ENCODE measurements at regions not wholly inside any gene's neighbourhood (a gene's known extent, or its start where the extent isn't known, plus 50 kb on each side); places are given as distances from the start of the nearest gene placed in this dataset.

DNA sequence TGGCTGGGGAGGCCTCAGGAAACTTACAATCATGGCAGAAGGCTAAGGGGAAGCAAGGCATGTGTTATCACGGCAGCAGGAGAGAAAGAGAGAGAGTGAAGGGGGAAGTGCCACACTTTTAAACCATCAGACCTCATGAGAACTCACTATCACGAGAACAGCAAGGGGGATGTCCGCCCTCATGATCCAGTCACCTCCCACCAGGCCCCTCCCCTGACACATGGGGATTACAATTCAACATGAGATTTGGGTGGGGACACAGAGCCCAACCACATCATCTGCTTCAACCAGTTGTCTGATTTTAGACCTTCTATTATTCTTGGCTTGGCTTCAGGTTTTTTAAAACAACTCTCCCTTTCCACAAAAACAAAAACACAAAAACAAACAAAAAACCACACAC lies 93.7 kb upstream of the BASP1 start:
- peak; percentile 57 for DNase-seq (ENCODE audit: low read depth)

DNA sequence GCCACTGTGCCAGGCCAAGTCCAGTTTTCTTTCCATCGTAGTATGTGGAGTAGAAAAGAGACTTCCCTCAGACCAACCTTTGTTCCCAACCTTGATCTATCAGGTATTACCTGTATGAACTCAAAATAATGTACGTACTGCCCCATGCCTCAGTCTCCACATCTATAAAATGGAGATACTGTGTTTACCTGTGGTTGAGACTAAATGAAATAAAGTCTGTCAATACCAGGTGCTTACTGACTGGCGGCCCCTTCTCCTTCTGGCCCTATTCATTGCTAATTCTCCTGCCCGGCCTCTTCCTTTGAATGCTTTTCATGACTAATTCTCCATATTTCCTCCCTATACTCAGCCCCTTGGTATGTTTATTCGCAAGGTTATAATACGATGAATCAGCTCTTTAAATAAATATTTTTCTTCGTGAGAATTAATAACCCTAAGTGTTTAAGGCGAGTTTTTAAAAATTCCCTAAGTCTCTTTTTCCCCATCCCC lies 89.6 kb upstream of the BASP1 start:
- peak; percentile 87 for DNase-seq (ENCODE audit: low read depth)

DNA sequence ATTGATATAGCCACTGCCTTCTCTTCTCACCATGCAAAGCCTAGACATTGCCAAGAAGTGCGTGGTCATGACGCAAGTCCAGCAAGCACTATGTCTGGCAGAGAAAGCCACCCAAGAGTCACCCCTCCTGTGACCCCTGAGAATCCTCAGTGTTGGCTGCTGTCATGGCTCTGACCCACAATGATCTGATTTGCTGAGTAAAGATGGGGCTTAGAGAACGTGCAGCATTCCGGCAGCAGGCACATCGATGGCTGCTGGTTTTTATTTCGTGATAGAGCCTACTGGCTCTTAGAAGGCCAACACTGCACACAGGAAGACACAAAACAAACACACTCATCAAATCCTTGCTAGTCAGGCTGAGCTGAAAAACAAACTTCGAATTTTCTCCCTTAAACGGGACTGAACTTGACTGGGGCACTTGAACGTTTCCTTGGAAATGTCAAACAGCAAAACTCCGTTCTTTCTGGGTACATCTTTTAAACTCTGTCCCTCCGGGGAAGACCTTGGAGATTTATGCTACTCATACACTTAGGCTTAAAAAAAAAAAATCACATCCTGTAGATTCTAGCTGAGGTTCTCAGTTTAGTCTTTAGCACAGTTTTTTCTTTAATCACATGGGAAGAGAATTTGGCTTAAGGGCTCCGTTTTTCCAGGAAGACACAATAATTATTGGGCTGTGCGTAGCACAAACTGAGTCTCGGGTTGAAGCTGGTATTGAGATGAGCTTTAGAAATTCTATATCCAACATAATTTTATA lies 88.2 kb upstream of the BASP1 start:
- DNase-seq (ENCODE audit: low read depth), result no peak

DNA sequence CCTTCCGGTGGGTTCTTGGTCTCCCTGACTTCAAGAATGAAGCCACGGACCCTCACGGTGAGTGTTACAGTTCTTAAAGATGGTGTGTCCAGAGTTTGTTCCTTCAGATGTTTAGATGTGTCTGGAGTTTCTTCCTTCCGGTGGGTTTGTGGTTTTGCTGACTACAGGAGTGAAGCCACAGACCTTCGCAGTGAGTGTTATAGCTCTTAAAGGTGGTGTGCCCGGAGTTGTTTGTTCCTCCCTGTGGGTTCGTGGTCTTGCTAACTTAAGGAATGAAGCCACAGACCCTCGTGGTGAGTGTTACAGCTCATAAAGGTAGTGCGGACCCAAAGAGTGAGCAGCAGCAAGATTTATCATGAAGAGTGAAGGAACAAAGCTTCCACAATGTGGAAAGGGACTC lies 87.1 kb upstream of the BASP1 start:
- peak; percentile 31 for DNase-seq (ENCODE audit: low read depth)

DNA sequence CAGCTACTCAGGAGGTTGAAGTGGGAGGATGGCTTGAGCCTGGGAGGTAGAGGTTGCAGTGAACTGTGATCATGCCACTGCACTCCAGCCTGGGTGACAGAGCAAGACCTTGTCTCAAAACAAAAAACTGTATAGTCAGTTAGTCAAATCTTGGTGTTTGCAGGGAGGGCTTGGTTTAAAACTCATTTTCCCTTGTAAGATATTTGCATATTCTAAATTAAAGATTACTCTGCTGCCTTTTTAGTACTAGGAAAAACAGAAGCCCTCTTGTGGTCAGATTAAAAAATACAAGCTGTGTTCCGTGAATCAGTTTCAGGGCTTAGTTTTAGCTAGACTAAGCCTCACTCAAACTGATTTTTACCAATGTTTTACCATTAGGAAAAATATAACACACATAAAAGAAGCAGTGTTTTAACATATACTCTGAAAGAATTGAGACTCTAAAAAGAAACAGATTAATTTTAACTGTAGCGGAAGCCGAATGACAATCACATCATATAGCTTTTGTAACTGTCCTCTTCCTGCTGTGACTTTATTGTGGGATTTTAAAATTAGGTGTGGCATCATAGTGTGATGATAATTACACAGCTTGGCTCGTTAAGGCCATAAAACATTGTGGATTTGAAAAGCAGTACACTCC lies 84.9 kb upstream of the BASP1 start:
- peak; percentile 44 for DNase-seq (ENCODE audit: low read depth)

DNA sequence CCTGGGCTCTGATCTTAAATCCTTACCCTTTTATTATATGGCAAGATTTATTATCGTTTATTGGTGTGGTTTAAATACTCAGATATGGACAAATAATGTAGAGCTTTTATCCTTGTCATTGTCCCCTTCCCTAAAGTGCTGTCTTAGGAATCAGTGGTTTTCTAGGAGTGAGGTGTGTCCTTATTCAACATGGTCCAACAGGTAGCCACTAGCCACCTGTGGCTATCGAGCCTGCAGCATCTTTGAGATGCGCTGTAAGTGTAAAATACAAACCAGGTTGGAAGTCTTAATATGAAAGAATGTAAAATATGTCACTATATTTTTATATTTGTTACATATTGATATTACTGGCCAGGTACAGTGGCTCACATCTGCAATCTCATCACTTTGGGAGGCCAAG lies 82.4 kb upstream of the BASP1 start:
- DNase-seq (ENCODE audit: low read depth), result no peak

DNA sequence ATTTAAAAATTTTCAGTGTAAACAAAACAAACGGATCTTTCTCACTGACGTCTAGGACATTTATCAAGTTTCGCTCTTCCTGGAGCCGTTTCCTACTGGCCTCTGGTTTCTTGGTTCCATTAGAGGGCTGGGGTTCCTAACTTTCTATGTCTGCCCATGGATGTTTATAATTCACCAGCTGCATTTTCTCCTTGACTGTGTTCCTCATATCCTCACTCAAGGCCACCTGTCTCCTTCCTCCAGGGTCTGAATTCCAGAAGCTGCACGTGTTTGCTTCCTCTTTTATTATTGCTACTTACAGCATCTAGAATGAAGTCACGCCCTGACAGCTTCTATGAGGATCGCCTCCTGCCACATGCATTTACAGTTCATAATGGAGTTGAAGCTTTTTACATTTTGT lies 74.1 kb upstream of the BASP1 start:
- no peak for DNase-seq (ENCODE audit: low read depth)

DNA sequence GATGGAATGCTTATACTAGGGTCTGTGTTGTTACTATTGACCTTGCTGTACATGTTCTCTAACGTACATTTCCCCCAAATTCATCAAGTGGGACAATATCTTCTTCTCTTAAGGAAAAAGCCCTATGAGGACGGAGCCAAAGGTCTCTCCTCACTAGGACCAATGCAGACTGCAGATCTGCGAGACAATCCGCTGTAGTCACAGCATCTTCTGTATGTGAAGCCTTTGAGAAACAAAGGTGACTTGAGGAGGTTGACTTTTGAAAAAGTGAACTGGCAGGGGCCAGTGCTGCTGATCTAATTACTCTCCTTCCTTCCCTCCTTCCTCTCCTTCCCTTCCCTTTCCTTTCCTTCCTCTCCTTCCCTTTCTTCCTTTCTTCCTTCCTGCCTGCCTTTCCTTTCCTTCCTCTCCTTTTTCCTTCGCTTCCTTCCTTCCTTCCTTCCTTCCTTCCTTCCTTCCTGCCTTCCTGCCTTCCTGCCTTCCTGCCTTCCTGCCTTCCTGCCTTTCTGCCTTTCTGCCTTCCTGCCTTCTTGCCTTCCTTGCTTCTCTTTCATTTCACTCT lies 71.1 kb upstream of the BASP1 start:
- no peak for DNase-seq (ENCODE audit: low read depth)

DNA sequence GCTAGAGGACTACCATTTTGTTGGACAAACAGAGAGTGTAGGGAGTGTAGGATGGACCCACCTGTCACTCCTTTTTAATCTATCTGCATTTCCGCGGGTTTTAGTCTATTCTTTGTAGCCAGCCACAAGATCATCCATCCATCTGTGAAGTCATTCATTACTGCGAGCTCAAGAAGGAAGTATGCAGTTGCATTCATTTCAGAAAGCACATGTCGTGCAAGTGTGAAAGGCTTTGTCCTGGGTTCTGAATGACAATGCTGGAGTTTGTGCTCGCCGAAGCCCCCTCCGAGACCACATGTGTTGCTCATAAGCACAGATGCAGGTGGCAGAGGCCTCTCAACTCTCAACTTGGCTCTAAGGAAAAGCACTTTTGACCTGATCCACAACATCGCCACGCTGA lies 70.3 kb upstream of the BASP1 start:
- no peak for DNase-seq (ENCODE audit: low read depth)

DNA sequence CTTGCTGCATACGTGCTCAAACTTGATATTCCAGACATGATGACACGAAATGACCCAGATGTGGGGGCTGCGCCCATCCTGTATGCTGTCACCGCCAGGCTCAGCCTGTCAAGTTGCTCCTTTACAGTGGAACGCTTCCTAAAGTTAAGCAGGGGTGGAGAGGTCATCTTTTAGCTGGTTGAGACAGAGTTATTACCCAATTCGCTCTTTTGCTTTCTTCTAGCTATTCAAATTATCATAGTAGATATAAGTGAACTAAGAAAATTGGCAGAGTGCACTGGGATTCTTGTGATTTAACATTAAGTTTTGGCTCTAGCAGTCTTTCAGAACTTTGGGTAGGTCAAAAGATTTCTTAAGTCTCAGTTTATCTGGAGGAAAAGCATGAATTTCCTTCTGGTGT lies 69.8 kb upstream of the BASP1 start:
- DNase-seq (ENCODE audit: low read depth), result no peak

DNA sequence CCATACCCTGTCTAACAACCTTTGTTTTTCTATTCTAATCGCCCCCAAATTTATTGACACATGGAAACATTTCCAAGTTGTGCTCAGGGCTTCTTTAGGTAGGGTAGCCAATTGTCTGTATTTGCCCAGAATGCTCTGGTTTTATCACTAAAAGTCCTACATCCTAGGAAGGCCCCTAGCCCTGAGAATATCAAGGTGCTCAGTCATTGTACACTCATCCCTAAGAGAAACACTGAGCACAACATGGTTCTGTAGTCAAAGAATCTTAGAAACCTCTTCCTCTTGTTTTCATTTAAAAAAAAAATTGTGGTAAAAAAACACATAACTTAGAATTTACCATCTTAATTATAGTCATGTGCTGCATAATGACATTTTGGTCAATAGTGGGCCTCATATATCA lies 69.0 kb upstream of the BASP1 start:
- no peak for DNase-seq (ENCODE audit: low read depth)

DNA sequence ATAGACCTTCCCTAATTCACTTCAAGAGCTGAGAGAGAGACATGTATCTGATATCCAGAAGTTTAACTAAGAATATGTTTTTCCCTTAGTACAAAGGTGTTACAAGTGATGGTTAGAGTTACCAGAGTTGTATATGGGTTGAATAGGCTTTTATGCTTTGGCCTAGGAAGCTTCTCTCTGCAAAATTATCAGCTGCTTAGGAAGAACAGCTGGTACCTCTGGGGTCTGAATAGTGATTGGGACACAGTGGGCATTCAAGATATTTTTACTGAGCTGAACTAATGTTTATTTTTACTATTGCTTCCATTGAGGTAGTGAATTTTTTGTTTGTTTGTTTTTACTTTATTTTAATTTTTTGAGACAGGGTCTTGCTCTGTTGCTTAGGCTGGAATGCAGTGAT lies 67.6 kb upstream of the BASP1 start:
- no peak for DNase-seq (ENCODE audit: low read depth)

DNA sequence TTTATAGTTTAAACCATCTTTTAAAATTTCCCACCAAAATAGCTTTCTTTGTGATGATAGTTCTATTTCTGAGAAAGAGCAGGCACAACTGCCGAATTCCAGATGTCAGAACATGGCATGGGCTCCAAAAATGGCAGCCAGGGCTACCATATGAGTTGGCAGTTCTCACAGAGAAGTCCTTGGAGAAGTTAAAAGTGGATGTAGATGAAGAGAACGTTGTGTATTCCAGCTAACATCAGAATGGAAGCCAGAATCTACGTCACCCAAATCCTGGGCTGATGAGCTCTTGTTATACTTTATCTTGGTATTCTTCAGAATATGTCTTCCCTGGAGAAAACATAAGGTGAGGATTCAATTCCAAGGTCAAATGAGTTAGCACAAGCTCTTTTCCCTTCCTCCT lies 66.9 kb upstream of the BASP1 start:
- DNase-seq (ENCODE audit: low read depth), result no peak

DNA sequence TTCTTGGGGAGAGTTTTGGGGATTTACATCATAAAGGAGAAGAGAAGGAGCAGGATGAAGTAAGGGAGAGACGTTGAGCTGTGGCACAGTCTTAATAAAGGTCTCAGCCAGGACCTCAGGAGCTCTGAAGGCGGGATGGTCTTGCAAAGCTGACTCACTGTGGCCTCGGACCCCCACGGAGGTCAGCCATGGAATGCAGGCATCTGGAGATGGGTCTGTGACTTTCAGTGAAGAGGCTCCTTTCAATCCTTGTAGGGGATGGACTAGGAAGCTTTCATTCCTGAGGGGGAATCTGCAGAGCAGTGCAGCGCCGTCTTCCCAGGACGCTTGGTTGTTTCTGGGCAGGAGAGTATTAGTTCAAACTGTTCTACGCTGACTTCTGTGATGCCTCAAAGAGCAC lies 65.7 kb upstream of the BASP1 start:
- no peak for DNase-seq (ENCODE audit: low read depth)

DNA sequence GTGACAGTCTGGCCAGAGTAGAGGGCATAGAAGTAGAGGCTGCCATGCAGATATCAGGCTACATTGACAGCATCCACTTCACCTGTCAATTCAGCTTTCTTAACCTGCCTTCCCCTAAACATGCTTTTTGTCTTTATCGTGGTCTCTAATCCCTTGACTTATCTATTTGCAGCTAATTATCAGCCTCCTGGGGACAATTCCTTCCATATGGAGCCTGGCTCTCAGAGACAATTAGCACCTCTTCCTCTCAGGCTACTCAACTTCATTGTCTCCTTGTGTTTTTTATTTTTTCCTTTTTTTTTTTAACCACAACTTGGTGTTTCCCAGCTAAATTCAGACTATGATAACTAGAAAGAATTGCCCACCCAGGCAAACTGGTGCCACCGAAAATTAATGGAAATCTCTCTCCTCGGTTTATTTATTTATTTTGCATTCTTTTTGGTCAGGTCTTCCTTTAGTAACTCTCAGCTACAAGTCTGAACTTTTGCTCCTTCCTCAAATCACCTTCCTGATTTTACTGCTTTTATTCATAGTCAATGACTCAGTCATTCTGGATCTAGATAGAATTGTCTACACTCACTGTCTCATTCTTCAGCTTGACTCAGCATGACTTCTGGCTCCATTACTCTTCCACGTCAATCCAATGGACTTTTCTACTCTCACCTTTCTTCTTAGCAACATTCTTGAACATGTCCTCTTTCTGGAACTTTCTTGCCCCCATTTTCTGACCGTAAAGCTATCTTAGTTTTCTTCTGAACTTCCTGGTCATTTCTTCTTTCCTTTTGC lies 63.0 kb upstream of the BASP1 start:
- peak; percentile 53 for DNase-seq (ENCODE audit: low read depth)

DNA sequence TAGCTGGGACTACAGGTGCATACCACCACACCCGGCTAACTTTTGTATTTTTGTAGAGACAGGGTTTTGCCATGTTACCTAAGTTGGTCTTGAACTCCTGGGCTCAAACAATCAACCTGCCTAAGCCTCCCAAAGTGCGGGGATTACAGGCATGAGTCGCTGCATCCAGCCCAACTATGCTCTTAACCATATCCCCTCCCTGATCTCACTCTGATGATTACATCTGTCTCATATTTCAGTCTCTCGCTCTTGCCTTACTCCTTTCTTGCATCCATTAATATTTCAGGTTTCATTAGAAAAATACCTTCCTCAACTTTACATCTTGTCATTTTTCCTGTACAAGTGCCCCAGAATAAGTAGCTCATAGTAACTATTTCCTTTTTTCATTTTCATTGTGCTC lies 61.0 kb upstream of the BASP1 start:
- DNase-seq (ENCODE audit: low read depth), result peak; percentile 48

DNA sequence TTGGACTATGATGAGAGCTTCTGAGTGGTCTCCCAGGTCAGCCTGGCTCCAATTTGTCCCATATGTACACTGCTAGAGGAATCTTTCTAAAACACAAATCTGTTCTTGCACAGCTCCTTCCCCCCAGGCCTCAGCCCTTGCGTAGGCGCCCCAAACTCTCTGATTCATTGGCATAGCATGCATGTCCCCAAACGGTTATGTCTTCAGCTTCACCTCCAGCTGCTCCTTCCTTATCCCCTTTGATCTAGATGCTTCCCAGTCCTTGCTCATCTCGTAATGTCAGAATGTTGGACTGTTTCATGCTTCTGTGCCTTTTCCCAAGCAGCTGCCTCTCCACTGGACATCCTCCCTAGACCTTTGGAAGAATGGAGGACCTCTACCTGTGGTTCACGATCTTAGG lies 60.1 kb upstream of the BASP1 start:
- DNase-seq (ENCODE audit: low read depth), result peak; percentile 48

DNA sequence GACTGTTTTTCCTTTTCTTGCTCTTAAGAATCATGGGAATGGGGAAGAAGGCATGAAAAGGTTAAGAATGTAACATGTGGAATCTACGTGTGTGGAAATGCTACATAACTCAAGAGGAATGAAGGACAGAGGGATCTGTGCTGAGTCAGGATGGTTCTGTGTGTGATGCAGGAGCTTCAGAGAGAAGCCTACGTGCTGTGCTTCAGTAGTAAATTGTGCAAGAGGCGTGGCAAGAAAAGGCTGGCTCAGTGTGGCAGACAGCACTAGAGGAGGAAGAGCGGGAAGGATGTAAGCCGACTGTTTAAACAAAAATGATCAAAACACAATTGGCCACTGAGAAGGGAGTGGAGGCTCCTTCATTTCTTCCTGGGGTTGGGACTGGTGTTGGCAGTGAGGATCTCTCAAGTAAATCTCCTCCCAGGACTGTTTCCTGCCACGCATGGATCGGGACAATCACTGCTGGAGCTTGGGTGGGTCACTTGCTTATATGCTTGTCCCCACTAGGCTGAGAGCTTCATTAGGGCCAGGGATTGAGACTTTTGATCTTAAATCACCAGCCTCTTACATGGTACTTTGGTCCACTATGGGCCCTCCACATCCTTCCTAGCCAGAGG lies 59.4 kb upstream of the BASP1 start:
- peak; percentile 83 for DNase-seq (ENCODE audit: low read depth)

DNA sequence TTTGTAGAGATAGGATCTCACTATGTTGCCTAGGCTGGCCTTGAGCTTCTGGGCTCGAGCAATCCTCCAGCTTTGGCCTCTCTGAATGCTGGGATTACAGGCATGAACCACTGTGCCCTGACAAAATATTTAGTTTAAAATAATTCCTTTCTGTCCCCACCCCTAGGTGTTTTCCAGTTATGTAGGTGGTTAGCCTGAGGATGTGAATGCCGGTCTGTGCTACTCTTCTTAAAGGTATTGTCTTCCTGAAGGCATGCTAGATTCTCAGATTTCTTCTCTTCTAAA lies 56.7 kb upstream of the BASP1 start:
- DNase-seq (ENCODE audit: low read depth), result no peak

DNA sequence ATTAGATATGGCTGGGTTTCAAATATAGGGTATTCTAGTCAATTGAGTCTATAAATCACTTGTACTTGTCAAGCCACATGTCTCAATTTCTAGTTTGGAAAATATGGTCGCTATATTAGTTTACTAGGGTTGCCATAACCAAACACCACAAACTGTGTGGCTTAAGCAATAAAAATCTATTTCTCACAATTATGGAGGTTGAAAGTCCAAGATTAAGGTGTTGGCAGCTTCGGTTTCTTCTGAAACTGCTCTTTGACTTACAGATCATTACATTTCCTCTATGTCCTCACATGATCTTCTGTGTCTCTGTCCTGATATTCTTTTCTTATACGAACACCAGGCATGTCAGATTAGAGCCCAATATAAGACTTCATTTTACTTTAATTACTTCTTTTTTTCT lies 55.8 kb upstream of the BASP1 start:
- DNase-seq (ENCODE audit: low read depth), result no peak

DNA sequence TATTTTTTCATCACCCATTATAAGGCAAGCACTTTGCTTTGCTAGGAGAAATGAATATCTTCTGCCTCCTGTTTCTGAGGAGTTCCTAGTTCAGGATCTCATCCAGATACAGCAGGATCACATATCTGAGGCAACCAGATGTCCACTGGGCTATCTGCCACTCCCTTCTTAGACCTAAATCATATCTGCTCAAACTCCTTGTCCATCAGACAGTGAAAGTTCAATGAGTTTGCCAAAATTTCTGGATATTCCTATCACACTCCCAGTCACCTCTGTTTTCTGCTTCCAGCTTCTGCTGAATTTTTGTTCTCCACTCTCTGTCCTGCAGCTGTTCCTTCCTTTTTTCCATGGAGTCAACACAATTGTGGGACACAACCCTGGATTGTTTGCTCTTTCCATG lies 54.2 kb upstream of the BASP1 start:
- DNase-seq (ENCODE audit: low read depth), result no peak

Data from LHCN-M2 (cell line).